HepG2 (cell line): ENCODE measurements at regions not wholly inside any gene's neighbourhood (a gene's known extent, or its start where the extent isn't known, plus 50 kb on each side); places are given as distances from the start of the nearest gene placed in this dataset.
A peak's percentile ranks its signal among the peaks of the same experiment; 100 is the strongest.

Experiments
- ATAC-seq: fragments of 200-7000 bp; cut with Tn5 transposase; 3 replicates; pipeline ENCODE4 v1.9.1; 2020; ENCODE audit warnings: mild to moderate bottlenecking, moderate library complexity
- BruUV-seq: library from RNA; stranded (reverse); fragments of 400-500 nt; replicated peaks from 2 replicates; lab custom pipeline; 2021; lab: Mats Ljungman, UMichigan
- CTCF ChIA-PET: fragments of 300-600 bp; formaldehyde crosslinking; extraction: SDS; loops from one replicate; lab custom pipeline; 2021; ENCODE audit warnings: low total read pairs, inconsistent platforms, low intra/inter-chr PET ratio; lab: Yijun Ruan, JAX
- POLR2A ChIA-PET: fragments of 350-600 bp; sonication (Branson Sonifier 250); formaldehyde crosslinking; loops from one replicate; lab custom pipeline; 2020; ENCODE audit warnings: antibody characterized with exemption, inconsistent platforms; lab: Yijun Ruan, JAX
- DNase-seq: peaks from one replicate; pipeline ENCODE4 v3.0.0-alpha.2; 2015; ENCODE audit warnings: low spot score
- FAIRE-seq: peaks from 3 replicates; lab custom pipeline; 2011; peaks lifted over from hg19 to GRCh38; lab: Jason Lieb, UNC
- H2AFZ ChIP-seq: one replicate; pipeline ENCODE4 v1.6.1; 2011; ENCODE audit warnings: low read length, inconsistent platforms
- H3K27ac ChIP-seq: fragments of 300-600 bp; 3 replicates; pipeline ENCODE4 v1.8.0; 2011; ENCODE audit warnings: mixed run types, mild to moderate bottlenecking, mixed read lengths, low read length, inconsistent platforms; ENCODE audit not compliant: insufficient read depth; ENCODE audit errors: extremely low read length
- H3K27me3 ChIP-seq, 2 experiments: fragments of 200-600 bp in 1 of 2; 2 replicates in 1 of 2; 3 replicates in 1 of 2; pipeline versions ENCODE4 v1.6.0 to v1.8.0; 2011; ENCODE audit warnings: low read length in 2 of 2, mild to moderate bottlenecking in 2 of 2, moderate library complexity in 2 of 2, inconsistent platforms in 1 of 2; ENCODE audit not compliant: insufficient read depth in 2 of 2, control insufficient read depth in 1 of 2
- H3K36me3 ChIP-seq, 2 experiments: fragments of 200-600 bp in 1 of 2; replicated peaks in 1 of 2; 2 replicates in 1 of 2; 3 replicates in 1 of 2; pipeline versions ENCODE4 v1.5.1 to v1.8.0; 2011; ENCODE audit warnings: low read length in 2 of 2, inconsistent platforms in 1 of 2; ENCODE audit not compliant: insufficient read depth in 2 of 2, control insufficient read depth in 1 of 2
- H3K4me1 ChIP-seq: 2 replicates; pipeline ENCODE4 v1.5.1; 2012; ENCODE audit warnings: low read length, inconsistent platforms; ENCODE audit not compliant: insufficient read depth
- H3K4me2 ChIP-seq: 2 replicates; pipeline ENCODE4 v1.6.0; 2011; ENCODE audit warnings: low read depth, low read length, inconsistent platforms
- H3K4me3 ChIP-seq, 3 experiments: fragments of 200-600 bp in 1 of 3; sonication (generic), shearing (Covaris generic) in 1 of 3; replicated peaks in 1 of 3; 2 replicates each; pipeline ENCODE4 v1.5.1; 2011 to 2016; ENCODE audit warnings: low read length in 3 of 3, inconsistent platforms in 2 of 3, low read depth in 2 of 3, mild to moderate bottlenecking in 2 of 3, control low read depth in 1 of 3, mixed read lengths in 1 of 3; ENCODE audit not compliant: insufficient read depth in 1 of 3
- H3K79me2 ChIP-seq: one replicate; pipeline ENCODE4 v1.6.1; 2011; ENCODE audit warnings: low read length, inconsistent platforms; ENCODE audit not compliant: insufficient read depth
- H3K9ac ChIP-seq: 2 replicates; pipeline ENCODE4 v1.6.0; 2011; ENCODE audit warnings: mild to moderate bottlenecking, low read depth, low read length, inconsistent platforms; ENCODE audit not compliant: insufficient read depth
- H3K9me3 ChIP-seq: 2 replicates; pipeline ENCODE4 v1.5.1; 2012; ENCODE audit warnings: mild to moderate bottlenecking, low read length
- H4K20me1 ChIP-seq: 2 replicates; pipeline ENCODE4 v1.6.0; 2011; ENCODE audit warnings: inconsistent platforms, mild to moderate bottlenecking, low read length, moderate library complexity; ENCODE audit not compliant: insufficient read depth
- CHD2 ChIP-seq: IDR thresholded peaks from 2 replicates; pipeline ENCODE4 v1.6.1; 2011; ENCODE audit warnings: low read depth, low read length, improper control_type of control experiment
- DDIT3 ChIP-seq: sonication (generic); formaldehyde crosslinking; IDR thresholded peaks from 2 replicates; pipeline ENCODE4 v1.4.0; 2020; ENCODE audit warnings: mild to moderate bottlenecking, missing genetic modification reagents
- EZH2 ChIP-seq: conservative IDR thresholded peaks from 2 replicates; pipeline ENCODE4 v1.6.1; 2012; ENCODE audit warnings: mild to moderate bottlenecking, low read depth, low read length, moderate library complexity
- GZF1 ChIP-seq: sonication (generic); formaldehyde crosslinking; IDR thresholded peaks from 2 replicates; pipeline ENCODE4 v1.5.1; 2020; ENCODE audit warnings: mild to moderate bottlenecking, missing genetic modification reagents
- IKZF1 ChIP-seq: fragments of 450-650 bp; IDR thresholded peaks from 2 replicates; pipeline ENCODE4 v1.7.1; 2016
- NR3C1 ChIP-seq: sonication (generic); formaldehyde crosslinking; IDR thresholded peaks from 2 replicates; pipeline ENCODE4 v1.4.0; 2020; ENCODE audit warnings: missing genetic modification reagents
- PITX1 ChIP-seq: sonication (generic); formaldehyde crosslinking; IDR thresholded peaks from 2 replicates; pipeline ENCODE4 v1.5.1; 2020; ENCODE audit warnings: mild to moderate bottlenecking, missing genetic modification reagents
- RAD51 ChIP-seq: fragments of 450-650 bp; IDR thresholded peaks from 2 replicates; pipeline ENCODE4 v1.6.1; 2016; ENCODE audit warnings: borderline replicate concordance
- ZNF24 ChIP-seq: fragments of 450-650 bp; IDR thresholded peaks from 2 replicates; pipeline ENCODE4 v1.6.1; 2017; ENCODE audit warnings: antibody characterized with exemption, mild to moderate bottlenecking
- ZNF333 ChIP-seq: sonication (generic); formaldehyde crosslinking; IDR thresholded peaks from 2 replicates; pipeline ENCODE4 v1.4.0; 2020; ENCODE audit warnings: mild to moderate bottlenecking, missing genetic modification reagents, borderline replicate concordance
- WGBS: methylation state at CpG from one replicate; pipeline ENCODE4 v1.1.6; 2017; ENCODE audit warnings: low lambda C conversion rate; 5-methylcytosine and 5-hydroxymethylcytosine counted together
- in situ Hi-C: cut with HindIII; loops from 2 replicates; pipeline ENCODE4 v1.10.0; 2017; ENCODE audit warnings: low pct_unique_long_range_greater_than_20kb; ENCODE audit not compliant: extremely low pct_ligation_motif_present
- intact Hi-C: fragments of 100-400 bp; cut with micrococcal nuclease; formaldehyde crosslinking; loops from one replicate; pipeline ENCODE4 v1.10.0; 2022; ENCODE audit not compliant: unreplicated experiment
- TF ChIP-seq, protein P1 (sequence below): sonication (generic); formaldehyde crosslinking; IDR thresholded peaks from 2 replicates; pipeline ENCODE4 v1.4.0; 2020; ENCODE audit warnings: missing genetic modification reagents

DNA sequence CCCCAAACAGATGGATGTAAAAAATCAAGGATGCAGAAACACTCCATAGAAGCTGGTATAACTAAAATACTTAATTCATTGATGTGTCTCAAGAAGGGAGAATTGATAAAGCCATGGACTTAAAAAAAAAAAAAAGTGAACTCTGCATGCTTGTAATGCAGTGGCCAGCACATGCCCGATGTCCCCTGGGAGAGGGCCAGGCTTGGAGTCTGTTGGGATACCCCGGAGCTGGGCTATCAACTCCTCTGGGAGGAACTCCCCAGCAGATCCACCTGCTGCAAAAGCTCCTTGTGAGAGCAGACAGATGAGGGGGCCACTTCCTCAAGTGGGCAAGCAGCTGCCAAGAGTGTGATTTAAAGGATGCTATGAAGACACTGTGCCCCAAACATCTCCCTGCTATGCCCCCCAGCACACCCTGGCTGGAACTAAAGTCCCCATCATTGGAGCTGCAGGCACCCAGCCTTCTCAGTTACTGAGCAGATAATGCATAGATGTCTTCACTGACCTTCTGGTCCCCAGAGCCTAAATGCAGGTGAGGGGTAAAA is 311.5 kb upstream of the ID2 start:
- POLR2A ChIA-PET, result no interaction called here
- no peak for FAIRE-seq
- TF ChIP-seq NR3C1 (CRISPR knock-in tag), result no peak
- TF ChIP-seq RAD51, result no peak
- TF ChIP-seq, protein P1, sequence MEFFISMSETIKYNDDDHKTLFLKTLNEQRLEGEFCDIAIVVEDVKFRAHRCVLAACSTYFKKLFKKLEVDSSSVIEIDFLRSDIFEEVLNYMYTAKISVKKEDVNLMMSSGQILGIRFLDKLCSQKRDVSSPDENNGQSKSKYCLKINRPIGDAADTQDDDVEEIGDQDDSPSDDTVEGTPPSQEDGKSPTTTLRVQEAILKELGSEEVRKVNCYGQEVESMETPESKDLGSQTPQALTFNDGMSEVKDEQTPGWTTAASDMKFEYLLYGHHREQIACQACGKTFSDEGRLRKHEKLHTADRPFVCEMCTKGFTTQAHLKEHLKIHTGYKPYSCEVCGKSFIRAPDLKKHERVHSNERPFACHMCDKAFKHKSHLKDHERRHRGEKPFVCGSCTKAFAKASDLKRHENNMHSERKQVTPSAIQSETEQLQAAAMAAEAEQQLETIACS (CRISPR knock-in tag), result no peak
- TF ChIP-seq CHD2, result no peak
- TF ChIP-seq, all 625 proteins: peak for 0
- H2AFZ ChIP-seq, result no peak overlapping the region
- H3K9ac ChIP-seq, result no peak overlapping the region
- no peak for DNase-seq
- ATAC-seq, result no peak; the same call in 2 of the 3 replicates
- no peak overlapping the region for H3K4me3 ChIP-seq
- no peak overlapping the region for H3K27ac ChIP-seq
- peaks cover 0 to 7% of the 10 kb centered on the region in 2 experiments; a peak in 1 of 5 replicates for H3K27me3 ChIP-seq
- H3K4me2 ChIP-seq, result no peak overlapping the region
- no peaks in the 10 kb centered on the region for H3K36me3 ChIP-seq
- peaks cover 7% of the 10 kb centered on the region for H3K4me1 ChIP-seq
- in situ Hi-C loops (no loop called here), intact Hi-C loops (no loop called here)
- no peaks in the 10 kb centered on the region for H4K20me1 ChIP-seq
- H3K9me3 ChIP-seq, result peaks cover 10% of the 10 kb centered on the region
- 16% methylated on average over 2 of the region's 2 CpGs for WGBS
- no peaks in the 10 kb centered on the region for H3K79me2 ChIP-seq
- CTCF ChIA-PET, result no interaction called here
- BruUV-seq, result no TSS peak

- in situ Hi-C loops, result no loop called here
- H3K27ac ChIP-seq, result no peak overlapping the region
- ChIA-PET CTCF (no interaction called here), POLR2A (no interaction called here)
- peaks cover 0 to 8% of the 10 kb centered on the region in 2 experiments; a peak in 2 of 5 replicates for H3K27me3 ChIP-seq
- DNase-seq, result no peak
- peak; percentile 44 for FAIRE-seq
- H3K79me2 ChIP-seq, result no peaks in the 10 kb centered on the region
- intact Hi-C loops, result no loop called here
- H4K20me1 ChIP-seq, result no peaks in the 10 kb centered on the region
- no peaks in the 10 kb centered on the region for H3K36me3 ChIP-seq
- BruUV-seq, result no TSS peak
- H3K4me2 ChIP-seq, result no peak overlapping the region
- no peak overlapping the region for H3K4me3 ChIP-seq
- no peak for ATAC-seq
- 18% methylated on average over 4 of the region's 4 CpGs for WGBS
- H3K9ac ChIP-seq, result no peak overlapping the region
- no peak overlapping the region for H2AFZ ChIP-seq
- H3K9me3 ChIP-seq, result peaks cover 10% of the 10 kb centered on the region
- H3K4me1 ChIP-seq, result no peaks in the 10 kb centered on the region
- TF ChIP-seq GZF1, result no peak
- no peak for TF ChIP-seq PITX1 (CRISPR knock-in tag)
- TF ChIP-seq EZH2, result no peak
- TF ChIP-seq IKZF1, result no peak
- TF ChIP-seq DDIT3 (CRISPR knock-in tag), result no peak
- no peak for TF ChIP-seq ZNF24
- no peak for TF ChIP-seq ZNF333
Observed at GRCh38 chr2:8371653-8372052, 310.2 kb upstream of the ID2 start.
